SK-N-MC (cell line): ENCODE measurements at regions not wholly inside any gene's neighbourhood (a gene's known extent, or its start where the extent isn't known, plus 50 kb on each side); places are given as distances from the start of the nearest gene placed in this dataset.

ENCODE experiments used
- EZH2 ChIP-seq: fragments of 200-600 bp; sonication (generic); IDR thresholded peaks from one replicate; pipeline ENCODE4 v1.6.1; 2017; ENCODE audit warnings: antibody characterized with exemption
- POLR2AphosphoS5 ChIP-seq: IDR thresholded peaks from 2 replicates; pipeline ENCODE4 v1.6.1; 2012; ENCODE audit warnings: mild to moderate bottlenecking, low read depth, low read length, borderline replicate concordance

DNA sequence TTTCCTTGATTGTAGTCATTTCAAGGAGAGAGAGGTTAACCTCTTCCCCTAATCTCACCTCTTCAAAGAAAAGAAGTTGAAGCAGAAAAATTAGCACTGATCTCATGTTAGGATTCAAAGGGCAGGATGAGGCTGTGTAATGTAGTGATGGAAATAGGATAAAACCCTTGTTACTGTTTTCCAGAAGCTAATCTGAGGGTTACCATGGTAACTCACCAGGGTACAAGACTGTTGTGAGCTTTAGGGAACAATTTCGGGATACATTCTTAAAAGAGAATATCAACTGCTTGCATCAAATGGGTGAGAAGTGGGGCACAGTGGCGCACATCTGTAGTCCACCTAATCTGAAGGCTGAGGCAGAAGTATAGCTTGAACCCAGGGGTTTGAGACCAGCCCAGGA lies 64.9 kb upstream of the SLC39A10 start:
- TF ChIP-seq POLR2AphosphoS5 (no peak), EZH2 (no peak)
